NCI-H2227 (cell line): ENCODE measurements at regions not wholly inside any gene's neighbourhood (a gene's known extent, or its start where the extent isn't known, plus 50 kb on each side); places are given as distances from the start of the nearest gene placed in this dataset.

ENCODE experiments used
- DNase-seq: peaks from one replicate; lab custom pipeline; 2025; ENCODE audit not compliant: unreplicated experiment; lab: John Stamatoyannopoulos, UW

DNA sequence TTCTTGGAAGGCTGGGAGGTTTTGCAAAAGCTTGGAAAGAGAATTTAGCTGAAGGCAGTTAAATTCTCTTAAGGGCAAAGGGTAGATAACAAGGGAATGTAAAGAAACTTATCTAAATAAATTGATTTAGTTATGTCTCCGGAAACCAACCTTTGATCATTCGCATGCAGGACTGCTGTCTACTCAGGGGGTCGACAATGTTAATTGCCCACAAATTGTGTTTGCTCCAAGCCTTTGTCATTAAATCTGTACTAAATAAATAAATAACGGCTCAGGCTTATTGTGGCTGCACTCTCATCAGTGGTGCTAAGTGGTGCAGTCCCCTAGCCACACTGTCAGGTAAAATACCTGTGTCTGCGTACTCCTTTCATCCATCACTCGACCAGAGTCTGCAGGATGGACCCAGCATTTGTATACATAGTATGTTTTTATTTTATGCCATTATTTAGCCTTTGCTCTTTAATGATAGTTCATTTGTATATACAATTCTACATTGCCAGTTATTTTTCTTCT lies 497.4 kb upstream of the RASGRP1 start:
- no peak for DNase-seq

DNA sequence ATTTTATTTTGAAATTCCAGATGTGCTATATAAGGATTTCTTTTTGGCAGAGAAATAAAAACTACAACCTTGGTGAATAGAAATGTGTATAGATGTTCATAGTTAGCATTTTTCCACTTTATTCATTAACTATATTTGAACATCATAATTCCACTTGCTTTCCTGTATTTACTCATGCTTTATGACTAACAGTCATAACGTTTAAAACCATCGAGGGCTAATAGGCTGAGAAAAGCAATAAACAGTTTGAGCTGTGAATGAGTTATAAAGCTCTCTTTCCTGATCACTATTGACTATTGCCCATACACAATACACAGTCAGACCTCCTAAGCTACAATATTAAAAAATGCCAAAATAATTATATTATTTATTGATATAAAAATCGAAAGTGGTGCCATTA lies 502.1 kb upstream of the RASGRP1 start:
- DNase-seq, result no peak

DNA sequence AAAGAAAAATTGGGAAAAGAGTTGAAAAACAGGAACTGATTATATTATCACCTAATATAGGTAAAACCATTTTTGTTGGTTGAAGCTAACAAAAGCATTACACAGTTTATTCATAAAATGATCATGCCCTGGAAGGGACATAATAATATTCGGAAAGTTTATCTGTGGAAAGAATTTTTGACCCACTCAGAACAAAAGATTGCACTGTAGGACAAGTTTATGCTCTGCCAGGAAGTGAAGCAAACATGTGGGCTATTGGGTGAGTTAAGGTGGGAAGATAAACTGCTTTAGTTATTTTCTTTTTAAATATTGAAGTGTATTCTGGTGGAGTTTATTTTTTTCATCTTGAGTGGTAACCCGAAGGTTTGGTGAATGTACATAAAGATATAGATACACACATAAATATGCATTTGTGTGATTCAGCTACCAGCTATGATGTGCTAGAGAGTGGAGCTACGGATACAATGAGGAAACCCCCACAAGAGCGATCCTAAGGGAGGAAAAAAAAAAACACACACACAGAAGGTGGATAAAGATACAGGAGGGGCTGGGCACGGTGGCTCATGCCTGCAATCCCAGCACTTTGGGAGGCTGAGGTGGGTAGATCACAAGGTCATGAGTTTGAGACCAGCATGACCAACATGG lies 506.4 kb upstream of the THBS1 start:
- DNase-seq, result no peak

DNA sequence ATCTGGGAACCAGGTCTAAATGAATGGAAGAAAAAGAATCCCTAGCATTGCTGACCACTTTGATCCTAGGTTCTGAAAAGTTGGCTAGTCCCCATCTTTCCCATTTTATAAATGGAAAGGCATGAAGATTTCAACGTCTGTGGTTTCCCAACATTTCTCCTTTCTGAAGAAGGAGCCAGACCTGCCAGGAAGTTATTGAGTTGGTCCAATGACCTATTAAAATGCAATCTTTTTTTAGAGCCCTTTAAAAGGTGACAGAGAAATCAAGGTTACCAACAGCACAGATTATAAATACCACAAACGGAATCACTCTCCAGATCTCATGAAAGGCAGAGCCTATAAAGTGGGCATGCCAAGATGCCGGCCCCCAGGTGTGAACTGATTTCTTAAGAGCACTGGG lies 505.6 kb upstream of the THBS1 start:
- DNase-seq, result no peak

DNA sequence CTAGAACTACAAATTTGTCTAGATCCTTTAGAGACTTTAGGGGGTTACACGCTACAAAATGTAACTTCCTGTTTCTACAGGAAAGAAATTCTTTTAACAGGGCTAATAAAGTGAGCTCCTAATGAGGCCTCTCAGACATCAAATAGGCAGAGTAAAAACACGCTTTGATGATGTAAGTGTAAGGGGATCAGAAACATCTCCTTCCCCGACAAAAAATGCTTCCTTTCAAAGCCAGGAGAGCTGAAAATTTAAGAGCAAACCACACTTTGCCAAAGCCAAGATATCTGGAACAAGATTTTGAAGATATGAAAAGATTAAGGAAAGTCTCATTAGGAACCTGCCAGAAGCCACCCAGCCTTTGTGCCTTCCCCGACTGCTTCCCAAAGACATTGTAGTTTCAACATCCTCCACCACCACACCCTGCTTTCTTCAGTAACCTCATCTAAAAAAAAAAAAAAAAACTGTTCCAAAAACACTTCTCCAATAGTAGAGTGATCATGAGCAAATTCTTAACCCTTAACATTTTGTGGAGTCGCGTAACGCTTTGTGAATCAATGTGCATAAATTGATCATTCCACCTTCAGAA lies 505.0 kb upstream of the THBS1 start:
- no peak for DNase-seq

DNA sequence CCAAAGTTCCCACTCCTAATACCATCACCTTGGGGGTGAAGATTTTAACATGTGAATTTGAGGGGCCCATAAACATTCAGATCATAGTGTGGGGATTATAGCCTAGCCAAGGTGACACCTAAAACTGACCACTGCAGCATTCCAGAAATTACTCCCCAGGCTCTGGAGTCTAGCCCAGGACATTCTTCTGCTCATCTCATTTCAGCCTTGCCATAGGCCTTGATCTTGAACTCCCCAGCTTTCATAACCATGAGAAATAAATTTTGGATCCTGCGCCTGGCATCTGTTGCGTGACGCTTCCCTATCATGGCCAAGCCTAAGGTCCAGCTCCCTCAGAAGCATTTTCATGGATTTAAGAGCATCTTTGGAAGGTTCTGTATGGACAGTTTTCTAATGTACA lies 502.9 kb upstream of the THBS1 start:
- no peak for DNase-seq

DNA sequence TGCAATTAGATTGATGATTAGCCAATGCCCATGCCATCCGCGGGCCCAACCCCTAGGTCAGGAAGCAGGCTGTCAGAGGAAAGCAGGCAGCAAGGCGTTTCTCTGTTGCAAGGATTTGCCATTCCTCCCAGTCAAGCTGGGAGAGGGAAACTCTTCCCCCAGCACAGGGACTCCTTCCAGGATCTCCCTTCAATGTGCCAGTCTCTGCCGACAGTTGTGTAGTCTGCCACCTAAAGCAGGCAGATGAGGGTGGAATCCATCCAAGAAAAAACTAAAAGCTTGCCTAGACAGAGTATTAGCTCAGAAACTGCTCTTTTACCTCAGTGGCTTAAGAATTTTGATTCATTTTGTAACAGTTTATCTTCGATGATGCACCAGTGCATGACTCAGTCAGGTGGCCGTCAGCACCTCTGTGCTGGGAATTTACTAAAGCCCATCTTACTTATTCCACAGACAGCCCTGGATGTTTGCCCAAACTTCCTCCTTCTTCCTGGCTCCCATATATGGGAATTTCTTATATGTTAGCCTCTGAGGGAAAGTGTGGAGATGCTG lies 501.5 kb upstream of the THBS1 start:
- no peak for DNase-seq

DNA sequence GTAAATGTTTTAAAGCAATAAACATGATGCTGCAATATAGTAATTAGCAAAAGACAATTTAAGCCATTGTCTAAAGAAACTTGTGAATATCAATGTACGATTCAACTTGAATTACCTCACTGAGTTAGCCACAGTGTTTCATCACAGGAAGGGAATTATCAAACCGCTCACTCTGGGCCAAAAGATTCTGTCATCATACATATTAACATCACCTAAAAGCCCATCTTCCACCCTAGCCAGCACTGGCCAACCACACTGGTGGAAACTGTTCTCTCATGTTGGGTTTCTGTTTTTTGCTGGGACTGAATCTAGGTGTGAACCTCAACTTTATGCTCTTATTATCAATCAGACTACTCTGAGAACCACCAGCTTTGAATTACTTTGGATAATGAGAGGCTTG lies 497.7 kb upstream of the THBS1 start:
- no peak for DNase-seq

DNA sequence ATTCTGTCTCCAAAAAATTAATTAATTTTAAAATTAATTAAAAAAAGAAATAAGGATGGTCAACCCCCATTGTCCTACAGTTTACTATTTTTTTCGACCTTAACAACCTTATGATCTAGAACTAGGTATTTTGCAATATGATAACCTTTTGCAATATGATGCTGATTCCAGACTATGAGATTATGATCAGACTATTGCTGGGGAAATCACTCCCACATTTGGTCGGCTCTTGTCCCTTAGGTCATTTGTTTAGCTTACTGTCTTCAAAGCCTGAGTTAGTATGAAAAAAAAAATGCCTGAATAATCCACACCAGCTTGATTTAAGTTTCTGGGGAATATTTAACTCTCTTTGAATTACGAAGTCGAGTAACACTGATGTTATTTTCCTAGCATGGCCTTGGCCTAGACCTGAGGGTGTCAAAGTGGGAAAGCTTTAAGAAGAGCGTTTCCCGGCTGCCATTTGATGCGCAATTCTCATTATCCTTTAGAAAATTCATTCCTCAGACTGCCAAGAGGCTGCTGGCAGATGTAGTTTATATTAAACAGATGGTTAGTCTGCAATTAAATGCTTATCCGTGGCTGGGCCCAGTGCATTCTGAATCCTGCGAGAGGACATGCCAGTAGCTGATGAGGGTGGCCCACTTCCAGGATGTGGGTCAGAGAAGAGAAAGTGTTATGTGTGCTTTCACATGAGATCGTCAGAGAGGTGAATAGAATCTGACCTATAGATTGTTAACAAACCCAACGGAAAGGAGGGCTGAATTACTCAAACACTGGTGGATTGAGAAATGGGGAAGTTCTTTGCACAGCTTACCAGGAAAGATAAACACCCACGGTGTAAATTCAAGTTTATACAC lies 496.0 kb upstream of the THBS1 start:
- no peak for DNase-seq

DNA sequence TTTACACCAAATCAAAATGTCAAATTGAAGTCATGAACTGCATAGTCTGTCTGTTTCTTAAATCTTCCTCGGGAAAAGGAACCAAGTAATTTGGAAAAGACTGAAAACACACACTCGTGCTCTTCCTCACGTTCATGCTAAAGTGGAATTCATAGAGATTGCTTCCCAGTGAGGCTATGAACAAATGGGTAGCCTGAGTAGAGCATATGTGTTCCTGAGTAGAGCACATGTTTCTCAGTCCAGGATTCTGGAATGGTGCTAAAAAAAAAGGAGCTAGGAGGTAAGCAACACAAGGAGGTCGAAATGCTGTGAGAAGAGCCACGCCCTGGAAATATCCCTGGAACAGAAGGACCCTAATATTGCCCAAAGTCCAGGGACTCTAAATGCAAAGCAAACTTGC lies 494.2 kb upstream of the THBS1 start:
- no peak for DNase-seq

DNA sequence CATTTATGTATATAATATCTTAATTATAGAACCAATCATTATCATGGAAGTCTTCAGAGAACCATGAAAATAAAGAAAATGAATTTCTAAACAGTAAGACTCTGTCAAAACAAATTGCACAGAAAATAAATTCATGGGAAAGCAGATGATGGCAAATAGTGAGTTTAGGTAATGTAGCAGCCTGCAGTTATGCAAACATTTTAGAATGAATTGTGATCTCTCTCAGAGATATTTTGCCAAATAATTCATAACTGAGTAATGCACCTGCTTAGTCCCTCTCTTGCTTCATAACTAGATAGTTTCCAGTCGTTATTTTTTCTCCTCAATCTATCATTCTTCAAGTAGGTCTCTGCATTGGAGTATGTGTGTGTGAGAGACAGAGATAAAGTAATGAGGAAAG lies 492.7 kb upstream of the THBS1 start:
- DNase-seq, result no peak

DNA sequence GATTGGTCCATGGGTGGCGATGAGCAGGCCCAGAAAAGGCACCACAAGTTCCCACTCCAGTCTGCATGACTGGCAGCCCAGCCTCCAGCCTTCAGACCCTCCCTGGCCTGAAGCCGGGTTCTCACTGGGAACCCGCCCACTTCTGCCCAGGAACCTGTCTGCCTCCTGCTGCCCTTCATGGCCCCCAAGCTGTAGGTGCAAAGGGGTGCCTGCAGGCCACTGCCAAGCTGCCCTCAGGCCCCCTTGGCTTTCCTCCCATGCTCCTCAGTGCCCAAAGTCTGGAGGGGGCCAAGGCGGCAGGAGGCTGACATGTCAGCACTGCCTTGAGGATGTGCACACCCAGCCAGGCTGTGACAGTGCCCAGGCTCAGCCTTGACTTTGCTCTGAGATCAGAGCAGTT lies 488.5 kb upstream of the THBS1 start:
- no peak for DNase-seq

DNA sequence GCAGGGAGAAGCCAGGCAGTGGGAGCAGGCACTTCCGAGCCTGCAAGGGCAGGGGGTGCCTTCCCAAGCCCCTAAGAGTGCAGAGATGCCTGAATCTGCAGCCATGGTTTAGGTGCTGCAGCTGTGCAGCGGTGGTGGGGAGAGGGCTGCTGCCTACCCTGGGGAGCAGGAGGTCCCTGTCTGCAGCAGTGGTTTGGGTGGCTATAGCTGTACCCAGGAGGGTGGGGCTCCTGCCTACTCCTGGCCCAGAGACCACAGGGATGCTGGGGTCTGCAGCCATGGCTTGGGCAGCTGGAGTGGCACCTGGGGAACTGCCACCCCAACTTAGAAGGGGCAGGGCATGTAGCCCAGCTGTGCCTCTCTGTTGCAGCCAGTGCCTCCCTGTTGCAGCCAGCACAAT lies 488.1 kb upstream of the THBS1 start:
- DNase-seq, result no peak

DNA sequence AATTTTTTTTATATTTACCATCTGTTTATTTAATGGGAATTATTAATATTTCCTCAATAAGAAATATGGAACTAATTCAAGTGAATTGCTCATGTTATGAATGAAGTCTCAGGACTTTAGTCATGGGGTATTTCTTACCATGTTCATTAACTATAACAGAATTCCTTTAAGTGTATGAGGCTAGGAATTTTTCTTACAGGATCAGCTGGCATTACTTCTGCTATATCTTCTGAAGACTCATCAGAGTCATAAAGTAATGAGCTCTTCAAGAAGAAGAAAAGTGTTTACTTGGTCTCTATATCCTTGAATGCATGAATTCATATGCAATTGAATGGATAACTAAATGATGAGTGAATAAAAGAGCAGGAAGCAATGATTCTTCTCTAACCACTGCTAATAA lies 486.8 kb upstream of the THBS1 start:
- no peak for DNase-seq

DNA sequence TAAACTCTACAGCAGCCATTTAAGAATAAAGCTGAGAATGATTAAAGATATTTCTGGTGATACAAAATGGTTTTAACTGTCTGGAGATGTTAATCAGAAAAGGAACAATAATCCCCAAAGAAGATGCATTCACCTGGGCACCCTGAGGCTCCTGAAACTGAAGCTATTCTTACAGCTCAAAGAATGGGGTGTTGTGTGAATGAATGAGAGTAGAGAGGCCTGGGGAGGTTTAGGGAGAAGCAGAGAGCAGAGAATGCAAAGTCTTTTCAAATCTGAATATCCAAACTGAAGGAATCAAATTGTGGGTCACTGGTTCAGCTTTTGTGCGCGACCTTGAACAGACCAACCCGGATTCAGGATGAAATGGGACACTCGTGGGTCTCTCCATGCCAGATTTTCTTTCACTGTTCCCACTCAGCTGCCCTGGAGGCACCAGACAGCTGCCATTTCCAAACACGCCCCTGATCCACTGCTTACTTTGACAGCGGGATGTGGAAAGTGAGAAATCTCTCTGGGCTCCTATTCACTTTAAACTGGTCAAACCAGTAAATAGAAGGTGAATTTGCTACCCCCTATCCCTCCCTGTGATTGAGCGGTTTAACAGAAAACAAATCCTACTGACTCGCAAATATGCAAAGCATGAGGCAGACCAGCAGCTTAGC lies 485.5 kb upstream of the THBS1 start:
- DNase-seq, result no peak

DNA sequence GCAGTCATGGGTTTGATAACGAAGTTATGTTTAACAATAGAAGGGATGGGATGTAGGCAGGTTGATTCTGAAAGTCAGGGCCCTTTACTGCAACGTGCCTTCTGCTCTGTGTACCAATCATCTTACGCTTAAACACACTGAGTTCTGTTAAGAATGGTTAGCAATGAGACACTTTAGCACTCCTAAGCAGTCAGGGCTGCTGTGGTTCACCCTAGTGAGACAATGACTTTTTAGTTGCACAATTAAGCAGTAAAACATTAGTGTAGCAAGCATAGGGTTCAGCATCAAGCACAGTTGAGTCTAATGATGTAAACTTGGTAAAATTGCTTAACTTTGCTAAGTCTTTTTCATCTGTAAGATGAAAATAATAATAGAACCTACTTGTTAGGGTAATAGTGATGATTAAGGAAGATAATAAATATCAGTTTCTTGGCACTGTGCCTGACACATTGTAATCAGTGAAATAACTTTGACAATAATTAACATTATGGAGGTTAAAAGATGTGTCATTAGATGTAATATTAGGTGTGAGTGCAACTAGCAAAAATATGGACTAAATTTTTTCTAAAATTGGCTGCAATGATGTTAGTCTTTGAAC lies 484.2 kb upstream of the THBS1 start:
- no peak for DNase-seq

DNA sequence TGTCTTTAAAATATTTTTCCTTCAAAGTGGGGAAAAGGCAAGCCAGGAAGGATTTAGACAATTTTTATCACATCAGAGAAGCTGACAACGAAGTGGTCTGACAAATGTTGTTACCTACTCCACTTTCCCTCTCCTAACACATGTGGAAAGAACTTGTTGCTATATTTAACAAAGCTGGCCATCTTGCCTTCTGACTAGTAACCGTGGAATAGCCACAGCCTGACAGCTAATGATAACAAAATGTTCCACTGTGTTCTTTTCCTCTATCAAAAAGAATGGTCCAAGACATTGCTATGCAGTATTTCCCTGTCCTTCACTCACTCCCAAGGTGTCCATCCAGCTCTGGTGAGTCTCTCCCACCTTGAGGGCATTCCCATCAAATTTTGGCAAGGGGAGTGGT lies 481.4 kb upstream of the THBS1 start:
- no peak for DNase-seq

DNA sequence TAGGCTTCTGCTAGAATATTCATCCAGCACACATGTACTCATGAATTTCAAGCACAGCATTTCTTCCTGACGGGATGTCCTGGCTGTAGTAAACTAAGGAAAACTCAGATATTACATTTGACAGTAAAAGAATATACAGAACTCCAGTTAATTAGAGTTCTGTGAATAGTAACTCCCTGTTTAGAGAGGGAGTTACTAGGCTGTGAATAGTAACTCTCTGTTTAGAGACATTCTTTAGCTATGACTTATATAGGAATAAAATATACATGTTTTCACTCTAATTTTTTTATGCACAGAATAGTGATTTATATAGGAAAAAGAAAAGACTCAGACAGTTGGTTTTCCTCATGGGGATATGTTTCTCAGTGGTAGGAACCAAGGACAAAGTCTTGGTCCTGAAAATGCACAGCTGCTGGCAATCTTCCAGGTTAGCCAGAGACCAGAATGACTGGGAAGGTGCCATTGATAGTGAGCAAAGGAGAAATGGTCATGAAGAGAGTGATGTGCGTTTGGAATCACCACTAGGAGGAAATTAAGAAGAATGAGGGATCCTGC lies 480.7 kb upstream of the THBS1 start:
- DNase-seq, result no peak

DNA sequence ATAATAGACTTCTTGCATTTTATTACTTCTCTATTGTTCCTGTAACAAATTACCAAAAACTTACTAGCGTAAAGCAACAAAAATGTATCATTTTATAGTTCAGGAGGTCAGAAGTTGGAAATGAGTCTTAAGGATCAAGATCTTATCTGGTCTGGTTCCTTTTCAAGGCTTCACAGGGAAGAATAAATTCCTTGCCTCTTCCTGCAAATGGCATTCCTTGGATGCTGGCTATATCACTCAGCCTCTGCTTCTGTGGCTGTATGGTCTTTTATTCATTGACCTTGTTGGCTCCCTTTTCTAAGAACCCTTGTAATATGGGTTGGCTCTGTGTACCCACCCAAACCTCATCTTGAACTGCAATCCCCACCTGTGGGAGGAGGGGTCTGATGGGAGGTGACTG lies 478.4 kb upstream of the THBS1 start:
- DNase-seq, result no peak

DNA sequence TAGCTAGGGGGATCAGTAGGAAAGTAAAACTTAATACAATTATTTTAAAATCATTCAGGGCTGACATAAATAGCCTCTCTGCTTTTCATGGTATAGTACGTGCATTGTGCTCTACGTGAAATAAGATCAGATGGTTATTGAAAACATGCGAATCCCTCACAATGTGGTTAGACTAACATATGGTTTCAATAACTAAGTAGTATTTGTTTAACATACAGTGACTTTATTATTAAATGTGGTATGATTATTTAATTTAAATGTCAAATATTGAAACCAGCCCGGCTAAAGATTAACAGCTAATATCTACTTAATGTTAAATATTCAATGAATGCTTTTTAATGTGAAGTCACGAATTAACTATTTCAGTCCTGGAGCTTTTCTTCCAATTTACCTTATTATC lies 473.9 kb upstream of the THBS1 start:
- DNase-seq, result no peak

DNA sequence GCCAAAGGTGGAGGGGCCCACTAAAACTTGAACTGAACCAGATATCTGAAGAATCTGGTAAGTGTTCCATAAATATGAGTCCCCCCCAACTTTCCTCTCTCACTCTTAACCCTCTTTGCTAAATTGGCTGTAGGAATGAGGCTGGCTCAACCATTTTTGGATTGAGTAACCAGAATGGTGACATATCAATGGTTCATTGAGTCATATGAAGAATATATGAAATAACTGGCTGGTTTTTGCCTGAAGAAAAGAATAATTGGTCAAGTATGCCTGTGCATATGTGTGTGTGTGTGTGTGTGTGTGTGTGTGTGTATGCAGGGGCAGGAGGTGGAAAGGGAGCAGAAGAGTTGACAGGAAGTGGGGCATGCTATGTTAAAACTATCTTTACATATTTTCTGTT lies 472.9 kb upstream of the THBS1 start:
- no peak for DNase-seq
